HepG2 (cell line): ENCODE measurements at regions not wholly inside any gene's neighbourhood (a gene's known extent, or its start where the extent isn't known, plus 50 kb on each side); places are given as distances from the start of the nearest gene placed in this dataset.

ENCODE experiments used
- ATAC-seq: fragments of 200-7000 bp; cut with Tn5 transposase; 3 replicates; pipeline ENCODE4 v1.9.1; 2020; ENCODE audit warnings: mild to moderate bottlenecking, moderate library complexity
- BruUV-seq: library from RNA; stranded (reverse); fragments of 400-500 nt; replicated peaks from 2 replicates; lab custom pipeline; 2021; lab: Mats Ljungman, UMichigan
- CTCF ChIA-PET: fragments of 300-600 bp; formaldehyde crosslinking; extraction: SDS; loops from one replicate; lab custom pipeline; 2021; ENCODE audit warnings: low total read pairs, inconsistent platforms, low intra/inter-chr PET ratio; lab: Yijun Ruan, JAX
- POLR2A ChIA-PET: fragments of 350-600 bp; sonication (Branson Sonifier 250); formaldehyde crosslinking; loops from one replicate; lab custom pipeline; 2020; ENCODE audit warnings: antibody characterized with exemption, inconsistent platforms; lab: Yijun Ruan, JAX
- DNase-seq: peaks from one replicate; pipeline ENCODE4 v3.0.0-alpha.2; 2015; ENCODE audit warnings: low spot score
- FAIRE-seq: peaks from 3 replicates; lab custom pipeline; 2011; peaks lifted over from hg19 to GRCh38; lab: Jason Lieb, UNC
- H2AFZ ChIP-seq: one replicate; pipeline ENCODE4 v1.6.1; 2011; ENCODE audit warnings: low read length, inconsistent platforms
- H3K27ac ChIP-seq: fragments of 300-600 bp; 3 replicates; pipeline ENCODE4 v1.8.0; 2011; ENCODE audit warnings: mixed run types, mild to moderate bottlenecking, mixed read lengths, low read length, inconsistent platforms; ENCODE audit not compliant: insufficient read depth; ENCODE audit errors: extremely low read length
- H3K27me3 ChIP-seq, 2 experiments: fragments of 200-600 bp in 1 of 2; 2 replicates in 1 of 2; 3 replicates in 1 of 2; pipeline versions ENCODE4 v1.6.0 to v1.8.0; 2011; ENCODE audit warnings: low read length in 2 of 2, mild to moderate bottlenecking in 2 of 2, moderate library complexity in 2 of 2, inconsistent platforms in 1 of 2; ENCODE audit not compliant: insufficient read depth in 2 of 2, control insufficient read depth in 1 of 2
- H3K36me3 ChIP-seq, 2 experiments: fragments of 200-600 bp in 1 of 2; replicated peaks in 1 of 2; 2 replicates in 1 of 2; 3 replicates in 1 of 2; pipeline versions ENCODE4 v1.5.1 to v1.8.0; 2011; ENCODE audit warnings: low read length in 2 of 2, inconsistent platforms in 1 of 2; ENCODE audit not compliant: insufficient read depth in 2 of 2, control insufficient read depth in 1 of 2
- H3K4me1 ChIP-seq: 2 replicates; pipeline ENCODE4 v1.5.1; 2012; ENCODE audit warnings: low read length, inconsistent platforms; ENCODE audit not compliant: insufficient read depth
- H3K4me2 ChIP-seq: 2 replicates; pipeline ENCODE4 v1.6.0; 2011; ENCODE audit warnings: low read depth, low read length, inconsistent platforms
- H3K4me3 ChIP-seq, 3 experiments: fragments of 200-600 bp in 1 of 3; sonication (generic), shearing (Covaris generic) in 1 of 3; replicated peaks in 1 of 3; 2 replicates each; pipeline ENCODE4 v1.5.1; 2011 to 2016; ENCODE audit warnings: low read length in 3 of 3, inconsistent platforms in 2 of 3, low read depth in 2 of 3, mild to moderate bottlenecking in 2 of 3, control low read depth in 1 of 3, mixed read lengths in 1 of 3; ENCODE audit not compliant: insufficient read depth in 1 of 3
- H3K79me2 ChIP-seq: one replicate; pipeline ENCODE4 v1.6.1; 2011; ENCODE audit warnings: low read length, inconsistent platforms; ENCODE audit not compliant: insufficient read depth
- H3K9ac ChIP-seq: 2 replicates; pipeline ENCODE4 v1.6.0; 2011; ENCODE audit warnings: mild to moderate bottlenecking, low read depth, low read length, inconsistent platforms; ENCODE audit not compliant: insufficient read depth
- H3K9me3 ChIP-seq: 2 replicates; pipeline ENCODE4 v1.5.1; 2012; ENCODE audit warnings: mild to moderate bottlenecking, low read length
- H4K20me1 ChIP-seq: 2 replicates; pipeline ENCODE4 v1.6.0; 2011; ENCODE audit warnings: inconsistent platforms, mild to moderate bottlenecking, low read length, moderate library complexity; ENCODE audit not compliant: insufficient read depth
- JUND ChIP-seq: sonication (generic); formaldehyde crosslinking; IDR thresholded peaks from 2 replicates; pipeline ENCODE4 v1.8.0; 2022; ENCODE audit warnings: mild to moderate bottlenecking, missing genetic modification reagents
- SMC3 ChIP-seq: IDR thresholded peaks from 2 replicates; pipeline ENCODE4 v1.6.1; 2011; ENCODE audit warnings: low read length, improper control_type of control experiment
- SRSF4 ChIP-seq: fragments of 200-400 bp; formaldehyde crosslinking; IDR thresholded peaks from one replicate; pipeline ENCODE4 v1.6.1; 2018; ENCODE audit warnings: mild to moderate bottlenecking, low read depth, low read length, moderate library complexity; ENCODE audit not compliant: poor library complexity, severe bottlenecking
- ZNF224 ChIP-seq: sonication (generic); formaldehyde crosslinking; IDR thresholded peaks from 2 replicates; pipeline ENCODE4 v1.5.0; 2020; ENCODE audit warnings: mild to moderate bottlenecking, missing genetic modification reagents
- ZNF460 ChIP-seq: sonication (generic); formaldehyde crosslinking; IDR thresholded peaks from 2 replicates; pipeline ENCODE4 v1.5.1; 2020; ENCODE audit warnings: missing genetic modification reagents, mild to moderate bottlenecking, borderline replicate concordance
- WGBS: methylation state at CpG from one replicate; pipeline ENCODE4 v1.1.6; 2017; ENCODE audit warnings: low lambda C conversion rate; 5-methylcytosine and 5-hydroxymethylcytosine counted together
- in situ Hi-C: cut with HindIII; loops from 2 replicates; pipeline ENCODE4 v1.10.0; 2017; ENCODE audit warnings: low pct_unique_long_range_greater_than_20kb; ENCODE audit not compliant: extremely low pct_ligation_motif_present
- intact Hi-C: fragments of 100-400 bp; cut with micrococcal nuclease; formaldehyde crosslinking; loops from one replicate; pipeline ENCODE4 v1.10.0; 2022; ENCODE audit not compliant: unreplicated experiment
- TF ChIP-seq, protein P1 (sequence below): sonication (generic); formaldehyde crosslinking; IDR thresholded peaks from 2 replicates; pipeline ENCODE4 v1.8.1; 2022; ENCODE audit warnings: low read depth, mild to moderate bottlenecking, missing genetic modification reagents
- TF ChIP-seq, protein P2 (sequence below), 2 experiments: sonication (generic) in 1 of 2; formaldehyde crosslinking in 1 of 2; IDR thresholded peaks; 2 replicates each; pipeline versions ENCODE4 v1.5.1 to v1.6.1; 2011 to 2020; ENCODE audit warnings: borderline replicate concordance in 1 of 2, low read depth in 1 of 2, low read length in 1 of 2, mild to moderate bottlenecking in 1 of 2, missing genetic modification reagents in 1 of 2, moderate library complexity in 1 of 2

DNA sequence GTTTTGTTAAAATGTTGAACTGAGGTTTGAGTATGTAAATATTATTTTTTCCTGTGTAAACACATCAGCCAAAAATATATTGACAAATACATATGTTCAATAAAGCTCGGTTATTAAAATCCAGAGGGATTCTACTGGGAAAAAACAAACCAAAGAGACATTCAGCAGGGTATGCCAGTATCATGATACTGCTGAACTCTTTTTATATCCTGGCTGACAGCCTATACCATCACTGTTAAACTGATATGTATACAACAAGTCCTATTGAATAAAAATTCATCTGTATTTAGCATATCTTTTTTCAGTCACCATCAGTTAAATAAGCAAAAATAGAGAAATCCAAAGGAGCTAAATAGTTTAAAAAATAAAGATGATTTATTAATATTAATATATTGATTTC, 71.6 kb upstream of the NEO1 start:
- ATAC-seq (no peak), DNase-seq (no peak), FAIRE-seq (no peak)
- CTCF ChIA-PET, result no interaction called here
- no peaks in the 10 kb centered on the region for H3K4me1 ChIP-seq
- H3K27ac ChIP-seq, result no peak overlapping the region
- H3K9ac ChIP-seq, result no peak overlapping the region
- WGBS, result 0% methylated on average over 1 of the region's 1 CpG
- H3K36me3 ChIP-seq, result no peaks in the 10 kb centered on the region
- no TSS peak for BruUV-seq
- in situ Hi-C loops, result no loop called here
- H4K20me1 ChIP-seq, result no peaks in the 10 kb centered on the region
- no peak overlapping the region for H3K4me2 ChIP-seq
- H3K4me3 ChIP-seq, result no peak overlapping the region
- H3K27me3 ChIP-seq, result peaks cover 0 to 18% of the 10 kb centered on the region in 2 experiments; a peak in 1 of 5 replicates
- no peak for TF ChIP-seq JUND (CRISPR knock-in tag)
- TF ChIP-seq ZNF460 (CRISPR knock-in tag), result no peak
- TF ChIP-seq, protein P1, sequence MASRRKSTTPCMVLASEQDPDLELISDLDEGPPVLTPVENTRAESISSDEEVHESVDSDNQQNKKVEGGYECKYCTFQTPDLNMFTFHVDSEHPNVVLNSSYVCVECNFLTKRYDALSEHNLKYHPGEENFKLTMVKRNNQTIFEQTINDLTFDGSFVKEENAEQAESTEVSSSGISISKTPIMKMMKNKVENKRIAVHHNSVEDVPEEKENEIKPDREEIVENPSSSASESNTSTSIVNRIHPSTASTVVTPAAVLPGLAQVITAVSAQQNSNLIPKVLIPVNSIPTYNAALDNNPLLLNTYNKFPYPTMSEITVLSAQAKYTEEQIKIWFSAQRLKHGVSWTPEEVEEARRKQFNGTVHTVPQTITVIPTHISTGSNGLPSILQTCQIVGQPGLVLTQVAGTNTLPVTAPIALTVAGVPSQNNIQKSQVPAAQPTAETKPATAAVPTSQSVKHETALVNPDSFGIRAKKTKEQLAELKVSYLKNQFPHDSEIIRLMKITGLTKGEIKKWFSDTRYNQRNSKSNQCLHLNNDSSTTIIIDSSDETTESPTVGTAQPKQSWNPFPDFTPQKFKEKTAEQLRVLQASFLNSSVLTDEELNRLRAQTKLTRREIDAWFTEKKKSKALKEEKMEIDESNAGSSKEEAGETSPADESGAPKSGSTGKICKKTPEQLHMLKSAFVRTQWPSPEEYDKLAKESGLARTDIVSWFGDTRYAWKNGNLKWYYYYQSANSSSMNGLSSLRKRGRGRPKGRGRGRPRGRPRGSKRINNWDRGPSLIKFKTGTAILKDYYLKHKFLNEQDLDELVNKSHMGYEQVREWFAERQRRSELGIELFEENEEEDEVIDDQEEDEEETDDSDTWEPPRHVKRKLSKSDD (CRISPR knock-in tag), result no peak
- TF ChIP-seq SMC3, result no peak
- TF ChIP-seq, protein P2, sequence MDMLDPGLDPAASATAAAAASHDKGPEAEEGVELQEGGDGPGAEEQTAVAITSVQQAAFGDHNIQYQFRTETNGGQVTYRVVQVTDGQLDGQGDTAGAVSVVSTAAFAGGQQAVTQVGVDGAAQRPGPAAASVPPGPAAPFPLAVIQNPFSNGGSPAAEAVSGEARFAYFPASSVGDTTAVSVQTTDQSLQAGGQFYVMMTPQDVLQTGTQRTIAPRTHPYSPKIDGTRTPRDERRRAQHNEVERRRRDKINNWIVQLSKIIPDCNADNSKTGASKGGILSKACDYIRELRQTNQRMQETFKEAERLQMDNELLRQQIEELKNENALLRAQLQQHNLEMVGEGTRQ (IDR thresholded peaks at IDR 0.05; ENCODE audit: low read depth, low read length), result no peak
- TF ChIP-seq, protein P2 (CRISPR knock-in tag; IDR thresholded peaks at IDR 0.05; ENCODE audit: borderline replicate concordance), result no peak
- TF ChIP-seq SRSF4, result no peak
- no peak for TF ChIP-seq ZNF224 (CRISPR knock-in tag)
- no peak overlapping the region for H2AFZ ChIP-seq
- intact Hi-C loops, result no loop called here
- H3K9me3 ChIP-seq, result no peaks in the 10 kb centered on the region
- POLR2A ChIA-PET, result no interaction called here
- H3K79me2 ChIP-seq, result no peaks in the 10 kb centered on the region
